COR-L47 (cell line): ENCODE measurements at regions not wholly inside any gene's neighbourhood (a gene's known extent, or its start where the extent isn't known, plus 50 kb on each side); places are given as distances from the start of the nearest gene placed in this dataset.

Source experiments
- DNase-seq: peaks from one replicate; lab custom pipeline; 2025; lab: John Stamatoyannopoulos, UW

- no peak for DNase-seq
These were observed 230.3 kb upstream of the MEOX2 start for GRCh38 chr7:15916681-15917380.

GRCh38 chr7:15915686-15916293 lies 229.3 kb upstream of the MEOX2 start:
- DNase-seq, result no peak

DNA sequence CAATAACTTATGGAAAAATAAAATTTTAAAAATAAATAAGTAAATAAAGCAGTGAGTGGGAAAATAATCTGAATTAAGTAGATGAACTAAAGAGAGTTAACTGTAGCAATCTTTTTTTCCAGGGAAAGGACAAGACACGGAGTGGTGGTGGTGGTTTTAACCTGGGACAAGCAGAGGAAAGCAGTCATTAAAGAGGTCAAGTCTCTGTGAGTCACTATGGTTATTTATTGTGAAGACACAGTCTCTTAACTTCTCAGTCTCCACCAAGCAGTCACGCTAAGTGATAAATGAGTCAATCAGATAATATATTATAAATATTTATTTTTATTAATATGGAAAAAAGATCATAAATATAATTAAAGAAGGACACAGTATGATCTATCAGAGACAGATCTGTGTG lies 228.1 kb upstream of the MEOX2 start:
- DNase-seq, result no peak

- no peak for DNase-seq
These were observed 220.0 kb upstream of the MEOX2 start for GRCh38 chr7:15906436-15906835.

DNA sequence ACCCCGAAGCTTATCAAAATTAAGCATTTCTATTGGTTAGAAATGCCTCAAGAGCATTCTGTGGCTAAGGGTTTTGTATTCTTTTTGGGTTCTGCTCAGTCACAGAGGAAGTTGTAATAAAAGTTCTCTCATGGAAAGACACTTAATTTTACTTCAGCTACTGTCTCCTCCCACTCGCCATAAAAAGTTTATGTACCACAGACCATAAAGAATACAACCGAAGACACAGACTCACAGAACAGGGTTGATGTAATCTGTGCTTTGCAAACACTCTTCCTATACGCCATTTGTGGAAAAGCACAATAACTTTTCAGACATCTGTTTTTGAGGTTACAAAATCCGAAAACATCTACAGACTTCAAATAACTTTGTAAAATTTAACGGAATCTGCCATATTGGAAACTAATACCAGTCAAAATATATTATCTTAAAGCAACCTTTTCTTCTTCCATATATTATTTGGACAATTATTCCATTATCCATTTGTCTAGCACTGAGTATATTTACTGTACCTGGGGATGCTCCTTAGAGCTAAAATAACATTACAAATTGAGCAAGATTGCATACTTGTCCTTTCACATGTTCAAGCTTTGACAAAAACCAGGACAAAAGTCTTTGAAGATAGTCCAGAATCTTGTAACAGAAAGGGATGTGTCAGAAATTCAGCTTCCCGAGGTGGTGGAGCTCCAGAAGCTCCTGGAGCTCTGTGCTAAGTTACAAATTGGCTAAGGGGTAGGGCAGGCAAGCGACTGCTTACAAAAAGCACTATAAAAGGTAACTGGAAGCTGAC lies 219.0 kb upstream of the MEOX2 start:
- no peak for DNase-seq

DNA sequence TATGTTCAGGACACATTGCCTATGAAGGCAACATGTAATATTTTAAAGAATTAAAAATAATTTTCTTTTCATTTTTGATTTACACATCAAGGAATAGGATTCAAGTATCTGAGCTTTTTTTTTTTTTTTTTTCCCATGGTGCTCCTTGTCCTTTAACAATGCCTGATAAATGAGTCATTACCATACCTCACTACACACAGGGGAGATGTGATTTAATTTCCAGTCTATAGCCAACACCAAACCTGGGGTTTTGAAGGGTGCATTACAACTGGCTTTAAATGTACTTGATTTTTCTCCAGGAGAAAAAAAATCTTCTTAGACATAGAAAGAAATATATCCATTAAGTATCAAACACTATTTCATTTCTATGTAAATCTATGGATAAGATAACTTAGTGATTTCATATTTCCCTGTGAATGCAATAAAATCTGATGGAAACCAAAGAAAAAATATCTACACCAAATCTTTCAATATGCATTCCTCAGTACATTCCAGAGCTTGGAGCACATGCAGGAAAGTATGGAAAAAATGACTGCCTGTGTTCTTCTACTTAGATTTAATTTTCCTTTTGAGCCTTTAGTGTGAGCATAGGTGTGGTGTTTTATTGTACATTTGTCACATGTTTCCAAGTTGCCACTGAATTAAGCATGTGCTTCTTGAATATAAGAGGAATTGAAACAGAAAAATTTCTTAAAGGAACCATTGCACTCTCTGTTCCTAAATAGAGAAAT lies 204.8 kb upstream of the MEOX2 start:
- DNase-seq, result no peak

- no peak for DNase-seq
These were observed 203.0 kb upstream of the MEOX2 start for GRCh38 chr7:15889507-15889906.

DNA sequence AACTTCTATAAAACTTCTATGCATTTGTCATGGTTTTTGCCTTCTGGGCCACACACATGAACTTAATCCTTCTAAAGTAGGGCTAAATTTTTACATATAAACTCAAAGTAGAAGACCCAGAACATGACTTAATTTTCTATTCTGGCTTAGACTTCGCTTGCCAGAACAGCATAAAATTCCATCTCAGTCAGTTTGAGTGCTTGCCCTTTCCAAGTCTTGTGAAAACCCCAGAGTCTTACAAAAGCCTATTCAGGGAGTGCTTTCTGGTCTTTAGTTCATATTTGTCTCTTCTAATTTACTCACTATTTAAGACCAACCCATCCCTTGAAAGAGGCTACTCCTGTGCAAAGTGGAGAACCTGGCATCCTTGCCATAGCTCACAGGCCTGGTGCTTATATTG lies 201.6 kb upstream of the MEOX2 start:
- DNase-seq, result no peak

- DNase-seq, result no peak
These were observed 200.1 kb upstream of the MEOX2 start for GRCh38 chr7:15886626-15887025.

GRCh38 chr7:15885678-15886077 lies 199.2 kb upstream of the MEOX2 start:
- no peak for DNase-seq

- DNase-seq, result no peak
These were observed 188.3 kb upstream of the MEOX2 start for GRCh38 chr7:15874774-15875173.

DNA sequence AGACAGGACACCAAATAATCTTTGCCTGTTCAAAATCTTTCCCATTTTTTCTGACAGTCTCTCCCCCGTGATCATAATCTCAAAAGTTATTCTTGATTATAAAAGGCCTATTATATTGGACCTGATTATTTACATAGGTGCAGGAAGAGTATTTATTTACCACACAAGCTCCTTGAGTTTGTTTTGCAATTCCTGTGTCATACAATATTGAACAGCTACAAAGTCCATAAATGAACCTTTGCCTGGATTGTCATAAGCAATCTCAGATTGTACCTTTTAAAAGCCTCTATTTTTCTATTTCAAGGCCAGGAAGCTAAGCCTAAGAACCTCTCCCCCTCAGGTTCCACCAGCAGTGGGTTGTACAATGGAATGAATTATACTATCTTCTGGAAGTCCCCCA lies 183.9 kb upstream of the MEOX2 start:
- no peak for DNase-seq

- no peak for DNase-seq
These were observed 181.0 kb upstream of the MEOX2 start for GRCh38 chr7:15867441-15867840.

DNA sequence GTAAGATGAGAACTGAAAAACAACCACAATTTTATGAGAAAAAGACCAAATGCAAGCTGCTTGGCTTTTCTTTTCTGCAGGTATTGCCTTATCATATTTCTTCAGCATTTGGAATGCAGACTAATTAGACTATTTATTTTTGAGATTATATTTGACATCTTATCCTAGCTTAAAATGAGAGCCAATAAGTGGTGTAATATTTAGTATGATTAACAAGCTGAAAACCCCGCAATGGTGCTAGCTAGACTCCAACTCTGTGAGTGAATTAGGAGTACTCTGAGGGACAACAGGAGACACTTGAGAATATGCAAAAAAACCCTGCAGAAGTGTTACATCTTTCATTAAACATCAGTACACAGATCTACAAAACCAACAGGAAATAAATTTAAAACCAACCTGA lies 180.3 kb upstream of the MEOX2 start:
- no peak for DNase-seq

- DNase-seq, result no peak
These were observed 178.1 kb upstream of the MEOX2 start for GRCh38 chr7:15864626-15864991.

GRCh38 chr7:15863951-15864625 lies 177.6 kb upstream of the MEOX2 start:
- no peak for DNase-seq

GRCh38 chr7:15862781-15863165 lies 176.3 kb upstream of the MEOX2 start:
- no peak for DNase-seq

DNA sequence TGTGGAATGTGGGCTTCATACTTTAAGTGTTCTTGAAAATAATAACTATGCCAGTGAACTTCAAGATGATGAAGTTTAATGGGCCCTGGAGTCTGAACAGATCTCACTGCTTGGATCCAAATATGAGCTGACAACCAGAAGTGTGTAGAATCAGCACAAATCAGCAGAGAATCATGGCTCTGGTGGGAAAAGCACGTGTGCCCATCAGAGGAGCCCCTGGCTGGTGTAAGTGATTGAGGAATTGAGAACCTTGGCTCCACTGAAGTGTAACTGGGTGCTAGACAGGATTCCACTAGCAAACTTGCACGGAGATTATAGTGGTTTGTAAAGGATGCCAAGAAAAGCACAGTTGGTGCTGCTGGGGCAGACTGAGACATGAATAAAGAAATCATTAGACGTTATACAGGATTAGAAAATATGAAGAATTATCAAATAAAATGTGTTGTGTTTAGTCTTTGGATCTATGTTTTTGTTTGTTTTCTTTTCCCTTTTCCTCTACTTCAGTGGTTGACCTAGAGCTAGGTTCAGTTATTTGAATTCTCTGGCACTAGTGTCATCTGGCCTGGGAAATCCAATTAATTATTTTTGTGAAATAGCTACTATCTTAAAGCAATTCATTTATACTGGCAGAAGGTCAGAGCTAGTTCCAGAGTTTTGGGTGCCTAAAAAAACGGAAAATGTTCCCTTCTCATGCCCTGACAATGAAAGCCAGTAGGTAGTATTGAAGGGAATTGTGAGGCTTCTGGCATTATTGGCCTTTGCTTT lies 175.7 kb upstream of the MEOX2 start:
- no peak for DNase-seq

DNA sequence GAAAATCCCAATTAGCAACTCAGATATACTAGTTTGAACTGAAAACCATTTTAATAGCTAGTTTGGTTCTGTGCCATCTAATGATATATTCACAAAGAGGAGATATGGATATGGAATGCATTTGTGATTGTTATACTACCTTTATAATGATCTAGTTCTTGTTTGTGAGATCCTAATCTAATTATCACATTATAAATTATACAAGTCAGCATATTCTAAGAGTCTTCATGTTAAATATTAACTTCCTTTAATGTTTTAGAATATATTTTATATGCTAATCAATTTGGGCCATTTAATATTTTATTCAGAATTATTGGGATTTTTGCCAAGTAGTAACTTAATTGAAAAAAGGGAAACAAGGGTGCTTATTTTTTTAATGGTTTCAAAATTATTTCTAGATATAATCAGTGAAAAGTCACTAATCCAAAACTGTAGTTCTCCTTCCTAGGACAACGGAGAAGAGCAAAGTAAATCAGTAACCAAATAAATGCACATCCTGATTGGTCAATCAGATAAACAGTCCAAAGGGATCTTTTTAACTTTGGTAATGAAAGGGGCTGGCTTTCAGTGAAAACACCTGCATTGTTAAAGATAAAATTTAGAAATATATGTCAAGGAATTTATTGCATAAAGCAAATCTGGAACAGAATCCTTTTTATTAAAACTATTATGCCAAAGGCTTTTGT lies 173.9 kb upstream of the MEOX2 start:
- no peak for DNase-seq

- no peak for DNase-seq
These were observed 170.5 kb upstream of the MEOX2 start for GRCh38 chr7:15857026-15857425.

GRCh38 chr7:15856311-15856710 lies 169.8 kb upstream of the MEOX2 start:
- DNase-seq, result no peak
